GM10248 (cell line): ENCODE measurements at regions not wholly inside any gene's neighbourhood (a gene's known extent, or its start where the extent isn't known, plus 50 kb on each side); places are given as distances from the start of the nearest gene placed in this dataset.

Experiments
- CTCF ChIA-PET: fragments of 300-600 bp; sonication (Branson Sonifier 250); formaldehyde crosslinking; extraction: SDS; loops from one replicate; lab custom pipeline; 2021; ENCODE audit warnings: antibody characterized with exemption; lab: Yijun Ruan, JAX
- POLR2A ChIA-PET: fragments of 350-650 bp; sonication (Branson Sonifier 250); formaldehyde crosslinking; extraction: SDS; loops from one replicate; lab custom pipeline; 2020; ENCODE audit warnings: antibody characterized with exemption; lab: Yijun Ruan, JAX
- DNase-seq: peaks from one replicate; pipeline ENCODE4 v3.0.0; 2012; ENCODE audit errors: extremely low spot score
- TF ChIP-seq, protein P1 (sequence below): IDR thresholded peaks from 2 replicates; pipeline ENCODE4 v1.5.1; 2012; ENCODE audit warnings: mild to moderate bottlenecking, low read depth; ENCODE audit errors: extremely low read depth, missing control alignments, control extremely low read depth

GRCh38 chr3:99286266-99286845 is 352.0 kb upstream of the COL8A1 start:
- TF ChIP-seq, protein P1, sequence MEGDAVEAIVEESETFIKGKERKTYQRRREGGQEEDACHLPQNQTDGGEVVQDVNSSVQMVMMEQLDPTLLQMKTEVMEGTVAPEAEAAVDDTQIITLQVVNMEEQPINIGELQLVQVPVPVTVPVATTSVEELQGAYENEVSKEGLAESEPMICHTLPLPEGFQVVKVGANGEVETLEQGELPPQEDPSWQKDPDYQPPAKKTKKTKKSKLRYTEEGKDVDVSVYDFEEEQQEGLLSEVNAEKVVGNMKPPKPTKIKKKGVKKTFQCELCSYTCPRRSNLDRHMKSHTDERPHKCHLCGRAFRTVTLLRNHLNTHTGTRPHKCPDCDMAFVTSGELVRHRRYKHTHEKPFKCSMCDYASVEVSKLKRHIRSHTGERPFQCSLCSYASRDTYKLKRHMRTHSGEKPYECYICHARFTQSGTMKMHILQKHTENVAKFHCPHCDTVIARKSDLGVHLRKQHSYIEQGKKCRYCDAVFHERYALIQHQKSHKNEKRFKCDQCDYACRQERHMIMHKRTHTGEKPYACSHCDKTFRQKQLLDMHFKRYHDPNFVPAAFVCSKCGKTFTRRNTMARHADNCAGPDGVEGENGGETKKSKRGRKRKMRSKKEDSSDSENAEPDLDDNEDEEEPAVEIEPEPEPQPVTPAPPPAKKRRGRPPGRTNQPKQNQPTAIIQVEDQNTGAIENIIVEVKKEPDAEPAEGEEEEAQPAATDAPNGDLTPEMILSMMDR: no peak
- POLR2A ChIA-PET: no interaction called here
- CTCF ChIA-PET: interaction anchor here (0.6 to 1.5 kb wide), 2 partner anchors 13 to 76 kb away, joined by 3 to 6 read pairs; no protein-coding TSS in a partner anchor
- DNase-seq: no peak

- no peak for DNase-seq
- CTCF ChIA-PET: interaction anchor here (1.4 kb wide), 1 partner anchor 204 kb away, joined by 3 read pairs; no protein-coding TSS in a partner anchor
- TF ChIP-seq, protein P1: no peak
- POLR2A ChIA-PET: no interaction called here
Observed at GRCh38 chr3:99269606-99270351, 368.3 kb upstream of the DCBLD2 start.

DNA sequence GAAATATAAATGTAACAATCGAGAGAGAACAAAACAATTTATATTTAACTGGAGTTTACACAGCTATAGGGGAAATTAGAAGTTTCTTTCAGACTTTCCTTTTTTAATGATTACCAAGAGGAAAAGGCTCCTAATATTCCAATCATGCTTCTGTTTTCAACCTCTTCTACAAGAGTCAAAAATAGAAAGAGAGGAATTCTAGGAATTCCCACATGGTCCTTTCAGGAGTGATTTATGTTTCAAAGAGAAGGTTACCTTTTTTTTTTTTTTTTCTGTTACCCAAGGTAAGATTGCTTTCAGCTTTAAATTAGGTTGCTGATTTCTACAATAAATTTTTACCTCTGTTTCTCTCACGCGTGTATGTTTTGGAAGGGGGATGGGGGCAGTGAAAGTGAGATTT is 355.3 kb upstream of the DCBLD2 start:
- CTCF ChIA-PET: no interaction called here
- POLR2A ChIA-PET: no interaction called here
- TF ChIP-seq, protein P1: no peak
- DNase-seq: no peak

- POLR2A ChIA-PET: no interaction called here
Observed at GRCh38 chr3:99253963-99254355, 352.5 kb upstream of the DCBLD2 start.

DNA sequence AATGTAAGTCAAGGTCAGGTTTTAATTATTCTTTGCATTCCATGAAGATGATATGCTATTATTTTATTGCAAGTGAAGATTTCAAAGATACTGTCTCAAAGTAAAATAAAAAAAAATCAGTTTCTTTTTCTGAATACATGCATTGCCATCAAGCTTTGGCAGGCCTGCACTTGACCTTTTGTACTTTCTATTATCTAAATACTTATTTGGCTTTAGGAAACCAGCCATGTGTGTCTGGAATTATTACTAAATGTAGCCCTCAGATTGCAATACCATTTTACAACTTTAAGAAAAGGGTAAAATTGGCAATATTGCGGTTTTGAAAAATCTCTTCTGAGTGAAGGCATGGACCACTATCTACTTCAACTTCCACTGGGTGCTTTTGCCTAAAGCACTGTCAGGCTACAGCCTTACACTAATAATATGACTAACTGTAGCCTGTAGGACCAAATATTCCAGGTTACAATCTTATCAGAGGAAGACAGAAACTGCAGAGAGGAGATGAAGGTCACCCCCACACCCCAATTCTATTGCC is 349.4 kb upstream of the DCBLD2 start:
- TF ChIP-seq, protein P1: no peak
- ChIA-PET POLR2A (no interaction called here), CTCF (no interaction called here)
- no peak for DNase-seq

More at GRCh38 chr3:99253963-99254355, 352.5 kb upstream of the DCBLD2 start:
- DNase-seq: no peak
- CTCF ChIA-PET: interaction anchor here (1.7 kb wide), 1 partner anchor 245 kb away, joined by 4 read pairs; no protein-coding TSS in a partner anchor
- TF ChIP-seq, protein P1: no peak

DNA sequence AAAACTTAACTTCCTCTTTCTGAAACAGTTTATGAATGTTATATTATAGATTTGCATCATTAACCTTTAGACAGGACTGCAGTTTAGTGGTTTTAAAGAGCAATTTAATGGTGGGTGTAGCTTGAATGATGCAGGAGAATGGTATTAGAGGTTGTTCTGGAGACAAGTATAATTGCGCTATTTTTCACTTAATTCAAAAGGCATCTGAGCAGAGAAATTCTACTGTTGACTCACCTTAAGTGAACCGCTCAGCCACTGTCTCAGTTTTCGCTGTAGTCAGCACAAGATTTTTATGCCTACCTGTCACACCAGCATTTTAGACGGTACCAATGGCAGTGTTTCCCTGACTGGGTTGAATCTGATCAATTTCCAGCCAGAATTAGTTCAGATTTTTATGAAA is 348.8 kb upstream of the DCBLD2 start:
- TF ChIP-seq, protein P1: no peak
- CTCF ChIA-PET: no interaction called here
- POLR2A ChIA-PET: no interaction called here
- DNase-seq: no peak
